ENCODE measurements at regions not wholly inside any gene's neighbourhood (a gene's known extent, or its start where the extent isn't known, plus 50 kb on each side); places are given as distances from the start of the nearest gene placed in this dataset.

DNA sequence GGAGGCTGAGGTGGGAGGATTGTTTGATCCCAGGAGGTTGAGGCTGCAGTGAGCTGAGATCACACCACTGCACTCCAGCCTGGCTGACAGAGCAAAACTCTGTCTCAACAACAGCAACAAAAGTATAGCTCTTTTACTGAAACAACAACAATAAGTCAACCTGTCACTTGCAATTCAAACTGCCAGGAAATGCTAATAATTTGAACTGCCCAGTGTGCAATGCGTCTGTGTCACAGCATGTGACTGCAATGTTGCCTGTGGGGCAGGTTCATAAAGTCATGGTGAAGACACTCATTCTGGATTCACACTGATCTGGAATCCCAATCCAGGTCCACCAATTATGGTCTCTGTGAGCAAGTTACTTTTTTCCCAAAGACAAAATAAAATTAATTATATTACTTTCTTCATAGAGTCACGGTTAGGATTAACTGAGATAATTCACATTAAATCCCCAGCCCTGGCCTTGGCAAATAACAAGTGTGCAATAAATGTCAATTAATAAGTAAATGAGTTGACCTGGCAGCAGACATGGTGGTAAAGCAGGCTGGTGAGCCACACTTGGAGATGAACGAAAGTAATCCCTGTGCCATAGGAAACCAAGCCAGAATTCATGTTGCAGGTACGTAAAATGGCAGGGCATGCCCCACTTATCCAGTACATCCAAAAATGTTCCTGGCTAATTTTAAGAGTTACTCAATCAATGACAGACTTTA is 89.1 kb upstream of the CPSF6 start:
- WGBS, 2 experiments (ENCODE audit: extremely low coverage in 1 of 2, insufficient coverage in 1 of 2, insufficient read length in 1 of 2, insufficient replicate concordance in 2 of 2, low coverage in 1 of 2, low lambda C conversion rate in 2 of 2, missing lambda C conversion rate in 1 of 2) = 95% methylated on average over 4 of the region's 4 CpGs; no CpG with 5 or more reads in 1 of the 2 experiments
- no peaks in the 10 kb centered on the region for H3K23me2 ChIP-seq (ENCODE audit: low read depth, low read length)
- H4K5ac ChIP-seq (ENCODE audit: insufficient read length, low read depth, low read length) = no peak overlapping the region
- H3K23ac ChIP-seq (ENCODE audit: insufficient read length) = no peak overlapping the region
- H3K9me3 ChIP-seq (ENCODE audit: insufficient read depth in 2 of 2, low read depth in 1 of 2, low read length in 1 of 2) = no peaks in the 10 kb centered on the region
- H2BK20ac ChIP-seq (ENCODE audit: low read length) = no peak overlapping the region
- no peak for TF ChIP-seq HDAC2 (IDR thresholded peaks at IDR 0.05; ENCODE audit: borderline replicate concordance in 1 of 2, low read depth in 2 of 2, low read length in 2 of 2)
- no peak for TF ChIP-seq SIRT6 (IDR thresholded peaks at IDR 0.05; ENCODE audit: low read length)
- TF ChIP-seq TCF12 (IDR thresholded peaks at IDR 0.05; ENCODE audit: low read depth, low read length) = no peak
- no peak for TF ChIP-seq CBX5 (IDR thresholded peaks at IDR 0.05; ENCODE audit: low read depth, low read length)
- no peak for TF ChIP-seq SUZ12 (IDR thresholded peaks at IDR 0.05; ENCODE audit: low read length)
- no peak for TF ChIP-seq SAP30 (IDR thresholded peaks at IDR 0.05; ENCODE audit: insufficient read depth, insufficient replicate concordance, low read length)
- TF ChIP-seq, protein P1, sequence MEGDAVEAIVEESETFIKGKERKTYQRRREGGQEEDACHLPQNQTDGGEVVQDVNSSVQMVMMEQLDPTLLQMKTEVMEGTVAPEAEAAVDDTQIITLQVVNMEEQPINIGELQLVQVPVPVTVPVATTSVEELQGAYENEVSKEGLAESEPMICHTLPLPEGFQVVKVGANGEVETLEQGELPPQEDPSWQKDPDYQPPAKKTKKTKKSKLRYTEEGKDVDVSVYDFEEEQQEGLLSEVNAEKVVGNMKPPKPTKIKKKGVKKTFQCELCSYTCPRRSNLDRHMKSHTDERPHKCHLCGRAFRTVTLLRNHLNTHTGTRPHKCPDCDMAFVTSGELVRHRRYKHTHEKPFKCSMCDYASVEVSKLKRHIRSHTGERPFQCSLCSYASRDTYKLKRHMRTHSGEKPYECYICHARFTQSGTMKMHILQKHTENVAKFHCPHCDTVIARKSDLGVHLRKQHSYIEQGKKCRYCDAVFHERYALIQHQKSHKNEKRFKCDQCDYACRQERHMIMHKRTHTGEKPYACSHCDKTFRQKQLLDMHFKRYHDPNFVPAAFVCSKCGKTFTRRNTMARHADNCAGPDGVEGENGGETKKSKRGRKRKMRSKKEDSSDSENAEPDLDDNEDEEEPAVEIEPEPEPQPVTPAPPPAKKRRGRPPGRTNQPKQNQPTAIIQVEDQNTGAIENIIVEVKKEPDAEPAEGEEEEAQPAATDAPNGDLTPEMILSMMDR (IDR thresholded peaks at IDR 0.05; ENCODE audit: control extremely low read depth in 1 of 3, insufficient read depth in 1 of 3, low read depth in 1 of 3, low read length in 3 of 3) = no peak
- TF ChIP-seq KDM4A (IDR thresholded peaks at IDR 0.05; ENCODE audit: low read depth, low read length, severe bottlenecking) = no peak
- TF ChIP-seq RFX5 (IDR thresholded peaks at IDR 0.05; ENCODE audit: borderline replicate concordance, low read depth, low read length) = no peak
- no peaks in the 10 kb centered on the region for H3K36me3 ChIP-seq (ENCODE audit: control insufficient read depth in 2 of 4, insufficient read depth in 4 of 4, low read length in 3 of 4)
- H3K56ac ChIP-seq (replicated peaks; ENCODE audit: insufficient read length, low read depth, low read length) = no peak overlapping the region
- POLR2A ChIA-PET (ENCODE audit: partially characterized antibody) = interaction anchor here (0.6 to 1.8 kb wide), 2 partner anchors 129 to 435 kb away, joined by 3 read pairs; no protein-coding TSS in a partner anchor
- H4K20me1 ChIP-seq (replicated peaks in 1 of 2; ENCODE audit: control insufficient read depth in 1 of 2, insufficient read depth in 2 of 2, low read length in 2 of 2) = no peaks in the 10 kb centered on the region
- no peak overlapping the region for H3K4me2 ChIP-seq (ENCODE audit: insufficient read depth in 1 of 2, low read depth in 2 of 2, low read length in 2 of 2)
- H3K79me2 ChIP-seq (ENCODE audit: control insufficient read depth in 1 of 2, insufficient read depth in 2 of 2, low read length in 2 of 2) = no peaks in the 10 kb centered on the region
- no peak overlapping the region for H2BK12ac ChIP-seq (ENCODE audit: low read depth, low read length)
- DNase-seq (ENCODE audit: low read depth in 1 of 2, low spot score in 2 of 2) (no peak), FAIRE-seq (no peak)
- H4K8ac ChIP-seq (ENCODE audit: extremely low read depth, insufficient read depth, low read length) = no peak overlapping the region
- CTCF ChIA-PET (ENCODE audit: partially characterized antibody) = interaction anchor here (0.6 kb wide), 1 partner anchor 118 kb away, joined by 3 read pairs; no protein-coding TSS in a partner anchor
- no peak overlapping the region for H2BK5ac ChIP-seq (ENCODE audit: low read depth, low read length)
- H3K4ac ChIP-seq (replicated peaks; ENCODE audit: insufficient read length, low read depth, low read length) = no peak overlapping the region
- no peak overlapping the region for H3K14ac ChIP-seq (ENCODE audit: insufficient read length)
- H2BK120ac ChIP-seq (replicated peaks; ENCODE audit: low read depth, low read length) = no peak overlapping the region
- no peak overlapping the region for H2AK5ac ChIP-seq (ENCODE audit: low read depth, low read length)
- no peak overlapping the region for H3K18ac ChIP-seq (ENCODE audit: extremely low read depth, low read length)
- no peak overlapping the region for H3K27ac ChIP-seq (ENCODE audit: low read depth, low read length)
- H3K27me3 ChIP-seq (replicated peaks in 1 of 4; ENCODE audit: control insufficient read depth in 3 of 4, extremely low read depth in 1 of 4, insufficient read depth in 3 of 4, low read length in 3 of 4) = no peaks in the 10 kb centered on the region
- no peak overlapping the region for H3K4me3 ChIP-seq (ENCODE audit: extremely low read depth in 1 of 4, insufficient read depth in 2 of 4, low read depth in 3 of 4, low read length in 4 of 4)
- H3K4me1 ChIP-seq (replicated peaks in 1 of 4; ENCODE audit: control insufficient read depth in 3 of 4, insufficient read depth in 4 of 4, low read length in 3 of 4) = peaks cover 0 to 2% (median under 1%) of the 10 kb centered on the region in 4 experiments; a peak in 1 of 7 replicates
- H4K91ac ChIP-seq (replicated peaks; ENCODE audit: insufficient read length, low read length) = no peak overlapping the region
- H2AFZ ChIP-seq (ENCODE audit: low read length) = no peak overlapping the region
- no peak overlapping the region for H2BK15ac ChIP-seq (ENCODE audit: low read length)
- H3K9ac ChIP-seq (replicated peaks in 1 of 4; ENCODE audit: extremely low read depth in 1 of 4, low read depth in 3 of 4, low read length in 3 of 4) = no peak overlapping the region
- no peaks in the 10 kb centered on the region for H3K79me1 ChIP-seq (ENCODE audit: low read depth, low read length)
